Memory B cell (primary cell): ENCODE measurements at regions not wholly inside any gene's neighbourhood (a gene's known extent, or its start where the extent isn't known, plus 50 kb on each side); places are given as distances from the start of the nearest gene placed in this dataset.

Experiments used
- ATAC-seq: fragments of 150-1000 bp; cut with Tn5 transposase; 2 replicates; pipeline ENCODE4 v1.10.0; 2021; ENCODE audit warnings: low read depth, mild to moderate bottlenecking, moderate library complexity
- DNase-seq, 2 donors: peaks; one replicate each; pipeline ENCODE4 v3.0.0; 2022; ENCODE audit warnings: low spot score in 2 of 2
- H3K27ac Mint-ChIP-seq: one replicate; pipeline ENCODE4 v1.8.0; 2022; ENCODE audit warnings: mild to moderate bottlenecking, moderate library complexity, mixed read lengths
- H3K27me3 Mint-ChIP-seq: one replicate; pipeline ENCODE4 v1.8.0; 2022; ENCODE audit warnings: mixed read lengths
- H3K36me3 Mint-ChIP-seq: one replicate; pipeline ENCODE4 v1.8.0; 2022; ENCODE audit warnings: mild to moderate bottlenecking, mixed read lengths
- H3K4me1 Mint-ChIP-seq: one replicate; pipeline ENCODE4 v1.8.0; 2022; ENCODE audit warnings: mixed read lengths
- H3K4me3 Mint-ChIP-seq: one replicate; pipeline ENCODE4 v1.8.0; 2022; ENCODE audit warnings: mild to moderate bottlenecking, moderate library complexity, mixed read lengths
- H3K9me3 Mint-ChIP-seq: one replicate; pipeline ENCODE4 v1.8.0; 2022; ENCODE audit warnings: mixed read lengths

- Mint-ChIP-seq H3K27ac (no peak overlapping the region), H3K4me1 (no peaks in the 10 kb centered on the region), H3K36me3 (no peaks in the 10 kb centered on the region), H3K4me3 (no peak overlapping the region), H3K9me3 (no peaks in the 10 kb centered on the region), H3K27me3 (no peaks in the 10 kb centered on the region)
- ATAC-seq = no peak
- no peak for DNase-seq
Observed at GRCh38 chr19:31427857-31428256, 78.6 kb upstream of the TSHZ3 start.

GRCh38 chr19:31430381-31430780 is 81.1 kb upstream of the TSHZ3 start:
- no peak for DNase-seq
- no peaks in the 10 kb centered on the region for H3K27me3 Mint-ChIP-seq
- H3K9me3 Mint-ChIP-seq = peaks cover 4% of the 10 kb centered on the region
- H3K4me3 Mint-ChIP-seq = no peak overlapping the region
- H3K27ac Mint-ChIP-seq = no peak overlapping the region
- no peak for ATAC-seq
- no peaks in the 10 kb centered on the region for H3K4me1 Mint-ChIP-seq
- no peaks in the 10 kb centered on the region for H3K36me3 Mint-ChIP-seq

DNA sequence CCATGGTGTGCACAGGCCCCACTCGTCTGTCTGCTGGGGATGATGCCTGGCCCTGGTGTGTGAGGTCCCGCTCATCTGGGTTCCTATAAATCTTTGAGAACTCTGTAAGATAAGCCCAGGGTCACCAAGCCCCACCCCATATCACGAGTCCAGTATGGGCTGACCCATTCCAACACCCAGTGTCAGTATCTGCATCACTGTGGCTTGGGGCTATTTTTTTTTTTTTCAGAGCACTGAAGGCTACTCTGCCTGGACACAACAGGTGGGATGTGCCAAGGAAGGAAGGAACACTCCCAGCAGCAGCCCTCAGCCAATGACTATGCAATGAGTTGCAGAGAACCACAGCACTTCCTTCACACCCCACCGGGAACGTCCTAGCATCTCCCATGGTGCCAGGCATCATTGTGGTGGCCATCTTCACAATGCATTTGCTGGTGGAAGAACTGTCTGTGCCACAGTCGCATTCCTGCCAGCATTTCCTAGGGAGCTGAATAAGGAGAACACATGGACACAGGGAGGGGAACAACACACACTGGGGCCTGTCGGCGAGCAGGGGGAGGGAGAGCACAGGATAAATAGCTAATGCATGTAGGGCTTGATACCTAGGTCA is 83.1 kb upstream of the TSHZ3 start:
- ATAC-seq = no peak

GRCh38 chr19:31436121-31436776 is 87.0 kb upstream of the TSHZ3 start:
- Mint-ChIP-seq H3K27ac (no peak overlapping the region), H3K4me1 (no peaks in the 10 kb centered on the region), H3K9me3 (peaks cover 7% of the 10 kb centered on the region), H3K27me3 (no peaks in the 10 kb centered on the region), H3K36me3 (no peaks in the 10 kb centered on the region), H3K4me3 (no peak overlapping the region)
- ATAC-seq = no peak
- DNase-seq = no peak

More for the DNA sequence above, 83.1 kb upstream of the TSHZ3 start:
- Mint-ChIP-seq H3K27ac (no peak overlapping the region), H3K9me3 (peaks cover 7% of the 10 kb centered on the region), H3K36me3 (no peaks in the 10 kb centered on the region), H3K27me3 (no peaks in the 10 kb centered on the region), H3K4me1 (no peaks in the 10 kb centered on the region), H3K4me3 (no peak overlapping the region)
- no peak for DNase-seq

DNA sequence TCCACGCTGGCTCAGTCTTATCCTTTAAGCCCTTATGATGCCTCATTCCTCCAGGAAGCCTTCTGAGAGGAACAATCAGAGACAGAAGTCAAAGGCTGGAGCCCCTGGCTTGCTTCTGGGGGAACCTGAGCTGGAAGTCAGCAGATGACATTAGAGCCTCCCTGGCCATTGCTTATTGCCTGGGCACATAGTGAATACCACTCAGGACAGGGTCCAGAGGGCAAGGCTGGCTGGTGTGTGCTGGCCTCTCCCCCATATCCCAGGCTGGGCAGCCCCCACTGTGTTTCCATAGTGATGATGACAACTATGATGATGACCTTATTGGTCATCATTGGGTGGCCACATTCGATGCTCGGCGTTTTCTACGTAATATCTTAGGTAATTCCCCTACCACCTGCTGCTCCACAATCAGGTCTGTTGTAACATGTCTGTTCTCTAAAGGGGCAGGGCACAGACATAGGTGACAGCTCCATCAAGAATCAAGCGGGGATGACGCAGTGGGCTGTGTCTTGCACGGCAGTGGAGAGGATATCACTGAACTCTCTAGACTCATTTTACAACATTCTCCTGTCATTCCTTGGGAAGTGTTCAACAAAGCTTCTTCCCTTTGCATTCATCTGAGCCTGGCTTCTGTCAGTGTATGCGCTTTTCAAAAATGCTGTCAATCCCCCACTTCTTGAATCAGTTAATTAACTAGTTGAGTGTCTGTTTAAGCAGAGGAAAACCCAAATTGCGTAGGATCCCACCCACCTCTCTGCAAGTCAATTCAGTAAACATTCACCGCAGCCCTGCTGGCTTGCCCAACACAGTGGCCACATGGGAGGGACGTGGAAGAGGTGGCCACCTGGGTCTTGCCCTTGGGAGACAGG is 89.4 kb upstream of the TSHZ3 start:
- Mint-ChIP-seq H3K4me3 (no peak overlapping the region), H3K36me3 (no peaks in the 10 kb centered on the region), H3K27ac (no peak overlapping the region), H3K27me3 (no peaks in the 10 kb centered on the region), H3K4me1 (no peaks in the 10 kb centered on the region), H3K9me3 (peaks cover 5% of the 10 kb centered on the region)
- DNase-seq = no peak
- no peak for ATAC-seq

- H3K27me3 Mint-ChIP-seq = no peaks in the 10 kb centered on the region
- H3K4me1 Mint-ChIP-seq = no peaks in the 10 kb centered on the region
- no peak for ATAC-seq
- DNase-seq = no peak
- H3K9me3 Mint-ChIP-seq = peaks cover 5% of the 10 kb centered on the region
- no peaks in the 10 kb centered on the region for H3K36me3 Mint-ChIP-seq
- H3K4me3 Mint-ChIP-seq = no peak overlapping the region
- H3K27ac Mint-ChIP-seq = no peak overlapping the region
Observed at GRCh38 chr19:31439270-31439573, 90.0 kb upstream of the TSHZ3 start.

- H3K27me3 Mint-ChIP-seq = no peaks in the 10 kb centered on the region
- ATAC-seq (no peak), DNase-seq (no peak)
- H3K4me1 Mint-ChIP-seq = no peaks in the 10 kb centered on the region
- peaks cover 3% of the 10 kb centered on the region for H3K9me3 Mint-ChIP-seq
- H3K4me3 Mint-ChIP-seq = no peak overlapping the region
- no peaks in the 10 kb centered on the region for H3K36me3 Mint-ChIP-seq
- H3K27ac Mint-ChIP-seq = no peak overlapping the region
Observed at GRCh38 chr19:31444931-31445330, 95.7 kb upstream of the TSHZ3 start.

GRCh38 chr19:31445406-31445805 is 96.2 kb upstream of the TSHZ3 start:
- H3K27me3 Mint-ChIP-seq = peaks cover 3% of the 10 kb centered on the region
- H3K27ac Mint-ChIP-seq = no peak overlapping the region
- H3K4me1 Mint-ChIP-seq = no peaks in the 10 kb centered on the region
- H3K36me3 Mint-ChIP-seq = peaks cover 2% of the 10 kb centered on the region
- ATAC-seq = no peak
- H3K9me3 Mint-ChIP-seq = peaks cover 7% of the 10 kb centered on the region
- H3K4me3 Mint-ChIP-seq = no peak overlapping the region
- DNase-seq = no peak

DNA sequence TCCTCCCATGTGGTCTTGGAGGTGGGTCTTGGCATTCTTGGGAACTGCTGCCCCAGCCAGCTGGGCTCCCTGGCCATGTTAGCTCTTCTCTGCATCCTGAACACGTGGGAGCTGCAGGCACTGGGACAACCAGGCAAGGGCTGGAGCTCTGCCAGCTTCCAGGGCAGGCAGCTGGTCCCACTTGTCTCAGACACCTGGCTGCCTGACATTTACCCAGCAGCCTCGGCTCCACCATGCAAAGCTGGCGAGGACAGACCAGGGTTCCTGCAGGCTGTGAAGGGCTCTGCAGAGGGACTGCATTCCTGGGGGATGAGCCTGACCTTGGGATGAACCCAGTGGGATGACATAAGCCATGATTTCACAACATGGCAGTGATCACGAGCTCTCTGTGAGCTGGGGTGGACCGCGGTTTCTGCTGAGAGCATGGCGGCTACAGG is 99.0 kb upstream of the TSHZ3 start:
- Mint-ChIP-seq H3K4me1 (no peaks in the 10 kb centered on the region), H3K36me3 (peaks cover 2% of the 10 kb centered on the region), H3K27ac (no peak overlapping the region), H3K27me3 (peaks cover 3% of the 10 kb centered on the region), H3K4me3 (no peak overlapping the region), H3K9me3 (peaks cover 9% of the 10 kb centered on the region)
- DNase-seq (no peak), ATAC-seq (no peak)

- no peak overlapping the region for H3K4me3 Mint-ChIP-seq
- ATAC-seq (no peak), DNase-seq (no peak)
- H3K36me3 Mint-ChIP-seq = peaks cover 2% of the 10 kb centered on the region
- peaks cover 3% of the 10 kb centered on the region for H3K27me3 Mint-ChIP-seq
- H3K4me1 Mint-ChIP-seq = no peaks in the 10 kb centered on the region
- H3K27ac Mint-ChIP-seq = no peak overlapping the region
- peaks cover 12% of the 10 kb centered on the region for H3K9me3 Mint-ChIP-seq
Observed at GRCh38 chr19:31449379-31449778, 100.1 kb upstream of the TSHZ3 start.

GRCh38 chr19:31450696-31451095 is 101.5 kb upstream of the TSHZ3 start:
- H3K36me3 Mint-ChIP-seq = peaks cover 2% of the 10 kb centered on the region
- H3K4me3 Mint-ChIP-seq = no peak overlapping the region
- H3K27me3 Mint-ChIP-seq = peaks cover 3% of the 10 kb centered on the region
- ATAC-seq = no peak
- peaks cover 11% of the 10 kb centered on the region for H3K9me3 Mint-ChIP-seq
- no peak for DNase-seq
- no peak overlapping the region for H3K27ac Mint-ChIP-seq
- H3K4me1 Mint-ChIP-seq = no peaks in the 10 kb centered on the region

- no peak for DNase-seq
- Mint-ChIP-seq H3K36me3 (peaks cover 2% of the 10 kb centered on the region), H3K27ac (no peak overlapping the region), H3K4me1 (no peaks in the 10 kb centered on the region), H3K27me3 (peaks cover 3% of the 10 kb centered on the region), H3K9me3 (peaks cover 13% of the 10 kb centered on the region), H3K4me3 (no peak overlapping the region)
- ATAC-seq = no peak
Observed at GRCh38 chr19:31451686-31452330, 102.6 kb upstream of the TSHZ3 start.

- no peak for ATAC-seq
- Mint-ChIP-seq H3K36me3 (no peaks in the 10 kb centered on the region), H3K9me3 (peaks cover 7% of the 10 kb centered on the region), H3K27me3 (no peaks in the 10 kb centered on the region), H3K4me3 (no peak overlapping the region), H3K4me1 (no peaks in the 10 kb centered on the region), H3K27ac (no peak overlapping the region)
- DNase-seq = no peak
Observed at GRCh38 chr19:31459430-31459829, 110.2 kb upstream of the TSHZ3 start.
